ENCODE measurements at regions not wholly inside any gene's neighbourhood (a gene's known extent, or its start where the extent isn't known, plus 50 kb on each side); places are given as distances from the start of the nearest gene placed in this dataset.

DNA sequence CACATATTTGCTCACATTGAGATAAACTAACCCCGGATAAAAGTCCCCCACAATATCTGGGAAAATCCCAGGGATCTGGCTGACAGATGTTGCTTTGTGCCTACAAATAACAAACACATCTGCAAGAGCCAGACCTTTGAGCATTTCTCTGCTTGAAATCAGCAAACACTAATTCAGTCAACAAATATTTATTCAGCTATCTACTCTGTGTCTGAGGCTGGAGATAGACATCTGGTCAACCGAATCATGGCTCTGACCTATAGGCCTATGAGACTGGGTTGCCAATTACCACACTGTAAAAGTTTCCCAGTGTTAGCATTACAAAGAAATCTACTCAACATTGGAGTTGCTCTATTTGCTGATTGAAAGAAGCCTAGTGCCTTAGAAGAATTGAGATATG lies 201.1 kb upstream of the CADPS start (continued):
- TF ChIP-seq GFI1 (CRISPR knock-in tag; IDR thresholded peaks at IDR 0.05; ENCODE audit: borderline replicate concordance) (peak; percentile 49; the same call in 1 of the 2 replicates), HOXA5 (CRISPR knock-in tag; IDR thresholded peaks at IDR 0.05) (no peak), NR2F2 (IDR thresholded peaks at IDR 0.05; ENCODE audit: borderline replicate concordance, low read depth) (peak; percentile 40; the same call in 1 of the 2 replicates), NFATC3 (CRISPR knock-in tag; IDR thresholded peaks at IDR 0.05) (no peak), MAZ (IDR thresholded peaks at IDR 0.05; ENCODE audit: borderline replicate concordance, low read depth, low read length) (no peak), MAZ (CRISPR knock-in tag; IDR thresholded peaks at IDR 0.05; ENCODE audit: low read depth) (no peak)

- ChIA-PET CTCF (ENCODE audit: low intra/inter-chr PET ratio, low total read pairs) (no interaction called here), POLR2A (no interaction called here)
- H3K9me3 ChIP-seq (ENCODE audit: low read length) = no peaks in the 10 kb centered on the region
- 0% methylated on average over 2 of the region's 2 CpGs for WGBS (ENCODE audit: low lambda C conversion rate)
- no peak overlapping the region for H2AFZ ChIP-seq (ENCODE audit: low read length)
- no peaks in the 10 kb centered on the region for H3K79me2 ChIP-seq (ENCODE audit: insufficient read depth, low read length)
- TF ChIP-seq CBX2 (IDR thresholded peaks at IDR 0.05; ENCODE audit: low read depth, low read length) (no peak), CBX2 (CRISPR knock-in tag; IDR thresholded peaks at IDR 0.05; ENCODE audit: low read depth) (no peak), ZSCAN29 (CRISPR knock-in tag; conservative IDR thresholded peaks at IDR 0.05) (no peak), PHF21A (CRISPR knock-in tag; IDR thresholded peaks at IDR 0.05) (no peak)
- ATAC-seq = no peak
- no peak overlapping the region for H3K27ac ChIP-seq (ENCODE audit: extremely low read length, insufficient read depth, low read length)
- BruUV-seq (replicated peaks) = no TSS peak
- in situ Hi-C loops (cut with HindIII; ENCODE audit: extremely low pct_ligation_motif_present, low pct_unique_long_range_greater_than_20kb) = no loop called here
- H3K27me3 ChIP-seq (ENCODE audit: control insufficient read depth in 1 of 2, insufficient read depth in 2 of 2, low read length in 2 of 2) = no peaks in the 10 kb centered on the region; a peak in 1 of 5 replicates
- no peaks in the 10 kb centered on the region for H4K20me1 ChIP-seq (ENCODE audit: insufficient read depth, low read length)
- peaks cover 18% of the 10 kb centered on the region for H3K4me1 ChIP-seq (ENCODE audit: insufficient read depth, low read length)
- FAIRE-seq = no peak
- H3K36me3 ChIP-seq (replicated peaks in 1 of 2; ENCODE audit: control insufficient read depth in 1 of 2, insufficient read depth in 2 of 2, low read length in 2 of 2) = no peaks in the 10 kb centered on the region
- no peak overlapping the region for H3K4me2 ChIP-seq (ENCODE audit: low read depth, low read length)
- H3K4me3 ChIP-seq (replicated peaks in 1 of 3; ENCODE audit: insufficient read depth in 1 of 3, low read depth in 2 of 3, low read length in 3 of 3) = no peak overlapping the region
- DNase-seq (ENCODE audit: low spot score) = no peak
- H3K9ac ChIP-seq (ENCODE audit: insufficient read depth, low read depth, low read length) = no peak overlapping the region
- intact Hi-C loops (cut with micrococcal nuclease; ENCODE audit: unreplicated experiment) = no loop called here
These were observed 191.9 kb upstream of the SYNPR start for GRCh38 chr3:63086190-63086589.
